ENCODE measurements at regions not wholly inside any gene's neighbourhood (a gene's known extent, or its start where the extent isn't known, plus 50 kb on each side); places are given as distances from the start of the nearest gene placed in this dataset.

DNA sequence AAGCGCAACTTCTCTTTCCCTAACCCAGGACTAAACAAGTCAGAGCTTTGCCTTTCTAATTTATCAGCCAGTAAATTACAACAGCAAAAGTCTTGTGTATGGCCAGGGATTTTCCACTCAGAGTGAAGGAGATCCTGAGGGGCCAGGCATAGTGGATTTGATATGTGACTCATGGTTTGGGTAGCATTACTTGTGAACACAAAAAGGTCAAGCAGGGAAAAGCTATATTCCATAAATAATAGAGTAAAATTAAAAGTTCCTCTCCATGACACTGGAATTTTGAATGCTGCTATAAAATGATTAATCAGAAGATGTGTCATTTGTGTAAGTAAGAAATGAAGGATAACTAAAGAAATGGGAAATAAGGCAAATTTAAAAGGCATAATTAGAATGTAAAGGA is 284.8 kb downstream of the HLX start:
- TF ChIP-seq, protein P1, sequence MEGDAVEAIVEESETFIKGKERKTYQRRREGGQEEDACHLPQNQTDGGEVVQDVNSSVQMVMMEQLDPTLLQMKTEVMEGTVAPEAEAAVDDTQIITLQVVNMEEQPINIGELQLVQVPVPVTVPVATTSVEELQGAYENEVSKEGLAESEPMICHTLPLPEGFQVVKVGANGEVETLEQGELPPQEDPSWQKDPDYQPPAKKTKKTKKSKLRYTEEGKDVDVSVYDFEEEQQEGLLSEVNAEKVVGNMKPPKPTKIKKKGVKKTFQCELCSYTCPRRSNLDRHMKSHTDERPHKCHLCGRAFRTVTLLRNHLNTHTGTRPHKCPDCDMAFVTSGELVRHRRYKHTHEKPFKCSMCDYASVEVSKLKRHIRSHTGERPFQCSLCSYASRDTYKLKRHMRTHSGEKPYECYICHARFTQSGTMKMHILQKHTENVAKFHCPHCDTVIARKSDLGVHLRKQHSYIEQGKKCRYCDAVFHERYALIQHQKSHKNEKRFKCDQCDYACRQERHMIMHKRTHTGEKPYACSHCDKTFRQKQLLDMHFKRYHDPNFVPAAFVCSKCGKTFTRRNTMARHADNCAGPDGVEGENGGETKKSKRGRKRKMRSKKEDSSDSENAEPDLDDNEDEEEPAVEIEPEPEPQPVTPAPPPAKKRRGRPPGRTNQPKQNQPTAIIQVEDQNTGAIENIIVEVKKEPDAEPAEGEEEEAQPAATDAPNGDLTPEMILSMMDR (IDR thresholded peaks at IDR 0.05): no peak
- no peak overlapping the region for H2AFZ ChIP-seq
- H3K4me2 ChIP-seq (ENCODE audit: low read length): no peak overlapping the region
- H3K9ac ChIP-seq: no peak overlapping the region
- H3K27ac ChIP-seq: no peak overlapping the region
- no peaks in the 10 kb centered on the region for H3K36me3 ChIP-seq (ENCODE audit: control insufficient read depth, insufficient read depth, low read length)
- no peaks in the 10 kb centered on the region for H3K9me3 ChIP-seq (ENCODE audit: control insufficient read depth, low read length)
- no peaks in the 10 kb centered on the region for H3K27me3 ChIP-seq (ENCODE audit: control insufficient read depth, insufficient read depth, low read length)
- H3K4me1 ChIP-seq: no peaks in the 10 kb centered on the region
- H3K79me2 ChIP-seq: no peaks in the 10 kb centered on the region
- no peak overlapping the region for H3K4me3 ChIP-seq (ENCODE audit: low read depth, low read length)

DNA sequence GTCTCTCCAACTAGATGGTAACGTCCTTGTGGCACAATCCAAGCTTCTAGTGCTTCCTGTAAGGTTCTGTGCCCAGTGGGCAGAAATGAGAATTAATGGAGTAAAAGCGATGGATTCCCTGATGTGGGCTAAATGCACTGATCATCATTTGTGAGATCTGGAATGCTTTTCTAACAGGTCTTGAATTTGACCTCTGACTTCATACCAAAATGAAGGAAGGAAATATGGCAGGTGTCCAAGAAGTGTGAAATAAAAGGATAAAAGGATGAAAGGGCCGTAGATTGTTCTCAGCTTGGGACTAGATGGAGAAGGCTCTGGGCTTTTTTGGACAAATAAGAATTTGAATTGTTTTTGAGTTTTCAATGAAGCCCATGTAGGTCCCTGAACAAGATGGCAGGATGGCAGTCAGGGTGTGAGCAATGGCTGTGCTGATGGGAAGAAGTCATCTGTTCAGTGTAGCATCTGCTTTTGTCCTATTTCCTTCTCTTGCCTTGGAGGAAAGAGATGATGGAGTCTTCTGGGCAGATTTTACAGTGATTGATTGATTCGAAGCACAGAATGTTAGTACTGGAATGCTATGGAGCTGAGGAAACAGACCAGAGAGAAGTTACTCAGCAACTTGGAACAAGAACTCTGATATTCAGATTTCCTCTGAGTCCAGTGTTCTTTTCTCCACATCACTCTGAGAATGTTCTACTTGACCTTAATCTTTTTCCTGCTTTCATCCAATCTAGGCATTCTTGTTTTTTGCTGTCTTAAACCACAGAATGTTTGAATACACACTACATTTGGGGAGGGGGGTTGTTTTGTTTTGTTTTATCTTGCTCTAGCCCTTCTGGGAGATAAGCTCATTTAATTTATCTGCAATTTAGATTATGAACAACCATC is 286.0 kb downstream of the HLX start:
- H3K4me1 ChIP-seq: no peaks in the 10 kb centered on the region
- H3K4me2 ChIP-seq (ENCODE audit: low read length): no peak overlapping the region

DNA sequence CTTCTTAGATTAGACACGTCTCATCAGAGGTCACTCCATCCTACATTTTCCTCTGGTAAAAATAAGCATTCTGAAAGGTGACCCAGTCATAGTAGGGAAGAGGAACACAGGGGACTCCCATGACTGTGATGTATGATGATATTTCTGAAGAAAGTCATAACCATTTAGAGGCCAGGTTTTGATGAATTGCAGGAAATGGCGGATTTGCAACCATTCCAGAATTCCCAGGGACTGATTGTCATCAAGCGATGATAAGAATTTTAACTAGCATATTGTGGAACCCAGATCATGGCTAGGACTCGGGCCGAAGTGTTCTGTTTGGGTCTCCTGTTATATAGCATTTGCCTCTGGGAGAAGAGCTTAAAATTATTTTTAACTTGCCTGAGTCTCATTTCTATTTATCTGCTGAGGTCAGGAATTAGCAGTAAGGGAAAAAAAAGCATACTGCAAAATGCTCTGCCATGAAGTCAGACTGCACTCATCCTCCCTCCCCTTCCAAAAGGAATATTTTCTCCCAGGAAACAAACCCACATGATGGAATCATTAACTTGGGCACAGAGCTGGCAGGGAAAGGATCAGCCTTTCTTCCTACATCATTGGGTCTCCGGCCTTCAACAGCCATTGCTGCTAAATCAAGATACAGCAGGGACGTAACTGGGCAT is 286.7 kb downstream of the HLX start:
- no peak overlapping the region for H3K4me2 ChIP-seq (ENCODE audit: low read length)
- H3K27me3 ChIP-seq (ENCODE audit: control insufficient read depth, insufficient read depth, low read length): no peaks in the 10 kb centered on the region
- H3K9ac ChIP-seq: no peak overlapping the region
- no peaks in the 10 kb centered on the region for H3K79me2 ChIP-seq
- no peaks in the 10 kb centered on the region for H3K36me3 ChIP-seq (ENCODE audit: control insufficient read depth, insufficient read depth, low read length)
- H3K9me3 ChIP-seq (ENCODE audit: control insufficient read depth, low read length): no peaks in the 10 kb centered on the region
- no peak overlapping the region for H2AFZ ChIP-seq
- TF ChIP-seq, protein P1 (IDR thresholded peaks at IDR 0.05): no peak
- H3K4me1 ChIP-seq: no peaks in the 10 kb centered on the region
- no peak overlapping the region for H3K4me3 ChIP-seq (ENCODE audit: low read depth, low read length)
- no peak overlapping the region for H3K27ac ChIP-seq

More for the DNA sequence above, 286.0 kb downstream of the HLX start:
- H2AFZ ChIP-seq: no peak overlapping the region
- H3K9me3 ChIP-seq (ENCODE audit: control insufficient read depth, low read length): no peaks in the 10 kb centered on the region
- no peaks in the 10 kb centered on the region for H3K79me2 ChIP-seq
- H3K4me3 ChIP-seq (ENCODE audit: low read depth, low read length): no peak overlapping the region
- TF ChIP-seq, protein P1 (IDR thresholded peaks at IDR 0.05): no peak
- H3K27ac ChIP-seq: no peak overlapping the region
- H3K36me3 ChIP-seq (ENCODE audit: control insufficient read depth, insufficient read depth, low read length): no peaks in the 10 kb centered on the region
- H3K27me3 ChIP-seq (ENCODE audit: control insufficient read depth, insufficient read depth, low read length): no peaks in the 10 kb centered on the region
- no peak overlapping the region for H3K9ac ChIP-seq

DNA sequence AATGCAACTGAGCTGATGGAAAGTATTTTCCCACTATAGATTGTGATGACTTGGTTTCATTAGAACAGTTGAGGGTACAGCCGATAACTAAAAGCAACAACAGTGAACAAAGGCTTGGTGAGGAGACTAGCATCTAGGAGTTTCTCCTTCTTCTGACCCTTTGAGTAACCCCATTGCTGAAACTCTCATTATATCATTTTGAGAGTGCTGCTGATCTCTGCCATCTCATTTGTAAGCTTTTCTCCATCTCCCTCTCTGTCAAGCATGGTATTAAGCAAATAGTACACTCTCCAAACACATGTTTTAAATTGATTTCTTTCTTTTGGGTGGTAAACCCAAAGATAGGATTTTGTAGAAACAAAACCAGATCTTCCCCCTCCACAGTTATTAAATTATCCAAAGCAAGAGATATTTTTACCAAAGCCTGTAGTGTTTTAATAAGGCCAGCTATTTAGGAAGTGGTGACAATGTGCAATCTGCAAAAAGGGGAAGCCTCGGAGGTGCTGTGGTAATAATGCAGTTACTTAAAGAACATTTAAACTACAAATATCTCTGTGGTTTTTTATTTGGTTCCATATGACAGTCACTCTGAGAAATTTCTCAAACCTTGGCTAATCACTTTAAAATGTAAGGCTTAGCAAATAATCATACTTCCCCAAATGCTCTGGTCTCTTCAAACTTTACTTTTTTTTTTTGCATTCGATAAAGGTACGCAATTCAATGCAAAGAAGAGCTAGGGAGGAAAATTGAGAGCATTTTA is 287.5 kb downstream of the HLX start:
- H3K4me2 ChIP-seq (ENCODE audit: low read length): no peak overlapping the region
- no peaks in the 10 kb centered on the region for H3K36me3 ChIP-seq (ENCODE audit: control insufficient read depth, insufficient read depth, low read length)
- no peak overlapping the region for H3K27ac ChIP-seq
- TF ChIP-seq, protein P1 (IDR thresholded peaks at IDR 0.05): no peak
- no peaks in the 10 kb centered on the region for H3K79me2 ChIP-seq
- no peak overlapping the region for H3K4me3 ChIP-seq (ENCODE audit: low read depth, low read length)
- no peak overlapping the region for H3K9ac ChIP-seq
- no peaks in the 10 kb centered on the region for H3K9me3 ChIP-seq (ENCODE audit: control insufficient read depth, low read length)
- H2AFZ ChIP-seq: no peak overlapping the region
- H3K4me1 ChIP-seq: no peaks in the 10 kb centered on the region
- no peaks in the 10 kb centered on the region for H3K27me3 ChIP-seq (ENCODE audit: control insufficient read depth, insufficient read depth, low read length)
